Thoracic aorta (tissue), 2 donors: ENCODE measurements at regions not wholly inside any gene's neighbourhood (a gene's known extent, or its start where the extent isn't known, plus 50 kb on each side); places are given as distances from the start of the nearest gene placed in this dataset.

Experiments used
- ATAC-seq: fragments of 150-250 bp; one replicate; pipeline ENCODE4 v1.8.0; 2017; ENCODE audit warnings: low read depth; ENCODE audit not compliant: insufficient number of reproducible peaks, low FRiP score
- DNase-seq: peaks from one replicate; pipeline ENCODE4 v3.0.0-alpha.2; 2020; ENCODE audit warnings: low spot score
- H3K27ac ChIP-seq, 2 donors: fragments of 200-600 bp; sonication (generic); 1 replicate in 1 of 2; 2 replicates in 1 of 2; pipeline ENCODE4 v1.5.1; 2016; ENCODE audit warnings: mild to moderate bottlenecking in 2 of 2, moderate library complexity in 2 of 2
- H3K27me3 ChIP-seq: fragments of 200-600 bp; sonication (generic); replicated peaks from 2 replicates; pipeline ENCODE4 v1.6.0; 2016; ENCODE audit warnings: mild to moderate bottlenecking; ENCODE audit not compliant: insufficient read depth
- H3K36me3 ChIP-seq: fragments of 200-600 bp; sonication (generic); one replicate; pipeline ENCODE4 v1.5.1; 2016
- H3K4me1 ChIP-seq, 2 donors: fragments of 200-600 bp; sonication (generic); 1 replicate in 1 of 2; 2 replicates in 1 of 2; pipeline versions ENCODE4 v1.5.1 to v1.6.0; 2016; ENCODE audit warnings: low read depth in 2 of 2, mild to moderate bottlenecking in 1 of 2; ENCODE audit not compliant: control insufficient read depth in 1 of 2
- H3K4me3 ChIP-seq: fragments of 200-600 bp; sonication (generic); 2 replicates; pipeline ENCODE4 v1.5.1; 2016; ENCODE audit warnings: mild to moderate bottlenecking
- H3K9me3 ChIP-seq: fragments of 200-600 bp; sonication (generic); 2 replicates; pipeline ENCODE4 v1.5.1; 2016
- TF ChIP-seq, protein P1 (sequence below): fragments of 200-600 bp; sonication (generic); IDR thresholded peaks from one replicate; pipeline ENCODE4 v1.5.1; 2019; ENCODE audit warnings: antibody characterized with exemption

- H3K9me3 ChIP-seq, result no peaks in the 10 kb centered on the region
- H3K36me3 ChIP-seq, result no peaks in the 10 kb centered on the region
- no peak overlapping the region for H3K27ac ChIP-seq
- H3K4me3 ChIP-seq, result no peak overlapping the region
- H3K4me1 ChIP-seq, result no peaks in the 10 kb centered on the region
- TF ChIP-seq, protein P1, sequence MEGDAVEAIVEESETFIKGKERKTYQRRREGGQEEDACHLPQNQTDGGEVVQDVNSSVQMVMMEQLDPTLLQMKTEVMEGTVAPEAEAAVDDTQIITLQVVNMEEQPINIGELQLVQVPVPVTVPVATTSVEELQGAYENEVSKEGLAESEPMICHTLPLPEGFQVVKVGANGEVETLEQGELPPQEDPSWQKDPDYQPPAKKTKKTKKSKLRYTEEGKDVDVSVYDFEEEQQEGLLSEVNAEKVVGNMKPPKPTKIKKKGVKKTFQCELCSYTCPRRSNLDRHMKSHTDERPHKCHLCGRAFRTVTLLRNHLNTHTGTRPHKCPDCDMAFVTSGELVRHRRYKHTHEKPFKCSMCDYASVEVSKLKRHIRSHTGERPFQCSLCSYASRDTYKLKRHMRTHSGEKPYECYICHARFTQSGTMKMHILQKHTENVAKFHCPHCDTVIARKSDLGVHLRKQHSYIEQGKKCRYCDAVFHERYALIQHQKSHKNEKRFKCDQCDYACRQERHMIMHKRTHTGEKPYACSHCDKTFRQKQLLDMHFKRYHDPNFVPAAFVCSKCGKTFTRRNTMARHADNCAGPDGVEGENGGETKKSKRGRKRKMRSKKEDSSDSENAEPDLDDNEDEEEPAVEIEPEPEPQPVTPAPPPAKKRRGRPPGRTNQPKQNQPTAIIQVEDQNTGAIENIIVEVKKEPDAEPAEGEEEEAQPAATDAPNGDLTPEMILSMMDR, result no peak
- DNase-seq (no peak), ATAC-seq (no peak)
- no peaks in the 10 kb centered on the region for H3K27me3 ChIP-seq
Measured at GRCh38 chr3:72004749-72005292, 219.9 kb upstream of the PROK2 start.

DNA sequence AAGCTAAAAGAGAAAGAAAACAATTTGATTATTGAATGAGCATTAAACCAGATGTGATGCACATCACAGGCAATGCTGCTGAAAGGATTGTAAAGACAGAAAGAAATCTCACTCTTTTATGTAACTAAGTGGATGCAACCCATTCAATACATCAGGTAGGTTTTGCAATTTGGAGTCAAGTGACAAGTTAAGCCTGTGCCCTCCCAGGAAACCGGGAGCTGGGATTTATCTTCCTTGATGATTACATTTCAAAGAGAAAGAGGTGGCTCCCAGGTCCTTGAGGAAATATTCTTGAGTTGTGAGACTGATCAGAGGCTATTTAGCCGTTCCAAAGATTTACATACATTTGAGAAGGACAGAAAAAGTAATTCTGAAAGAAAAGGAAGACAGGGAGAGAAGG lies 219.0 kb upstream of the PROK2 start:
- H3K4me3 ChIP-seq, result no peak overlapping the region
- no peaks in the 10 kb centered on the region for H3K36me3 ChIP-seq
- TF ChIP-seq, protein P1, result no peak
- no peak for ATAC-seq
- DNase-seq, result no peak
- H3K27ac ChIP-seq, result no peak overlapping the region
- no peaks in the 10 kb centered on the region for H3K9me3 ChIP-seq
- H3K4me1 ChIP-seq, result no peaks in the 10 kb centered on the region
- no peaks in the 10 kb centered on the region for H3K27me3 ChIP-seq

DNA sequence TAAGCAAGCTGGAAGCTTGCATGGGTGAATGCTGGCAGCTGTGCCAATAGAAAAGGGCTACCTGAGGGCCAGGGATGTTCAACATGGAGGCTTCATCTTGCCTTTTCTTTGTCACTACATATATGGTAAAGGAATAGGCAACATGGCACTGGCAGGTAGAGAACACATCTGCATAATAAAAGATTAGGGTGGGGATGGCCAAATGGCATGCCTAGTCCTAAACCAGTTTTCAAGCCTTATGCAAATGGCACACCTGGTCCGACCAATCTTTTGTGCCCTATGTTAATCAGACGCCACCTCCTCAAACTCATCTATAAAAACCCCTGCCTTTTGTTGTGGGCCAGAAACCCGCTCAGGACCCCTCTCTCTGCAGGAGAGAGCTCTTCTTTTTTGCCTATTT lies 216.8 kb upstream of the PROK2 start:
- no peaks in the 10 kb centered on the region for H3K27me3 ChIP-seq
- ATAC-seq, result no peak
- no peaks in the 10 kb centered on the region for H3K9me3 ChIP-seq
- H3K36me3 ChIP-seq, result no peaks in the 10 kb centered on the region
- H3K4me3 ChIP-seq, result no peak overlapping the region
- H3K27ac ChIP-seq, result no peak overlapping the region
- no peaks in the 10 kb centered on the region for H3K4me1 ChIP-seq
- TF ChIP-seq, protein P1, result no peak
- DNase-seq, result no peak

DNA sequence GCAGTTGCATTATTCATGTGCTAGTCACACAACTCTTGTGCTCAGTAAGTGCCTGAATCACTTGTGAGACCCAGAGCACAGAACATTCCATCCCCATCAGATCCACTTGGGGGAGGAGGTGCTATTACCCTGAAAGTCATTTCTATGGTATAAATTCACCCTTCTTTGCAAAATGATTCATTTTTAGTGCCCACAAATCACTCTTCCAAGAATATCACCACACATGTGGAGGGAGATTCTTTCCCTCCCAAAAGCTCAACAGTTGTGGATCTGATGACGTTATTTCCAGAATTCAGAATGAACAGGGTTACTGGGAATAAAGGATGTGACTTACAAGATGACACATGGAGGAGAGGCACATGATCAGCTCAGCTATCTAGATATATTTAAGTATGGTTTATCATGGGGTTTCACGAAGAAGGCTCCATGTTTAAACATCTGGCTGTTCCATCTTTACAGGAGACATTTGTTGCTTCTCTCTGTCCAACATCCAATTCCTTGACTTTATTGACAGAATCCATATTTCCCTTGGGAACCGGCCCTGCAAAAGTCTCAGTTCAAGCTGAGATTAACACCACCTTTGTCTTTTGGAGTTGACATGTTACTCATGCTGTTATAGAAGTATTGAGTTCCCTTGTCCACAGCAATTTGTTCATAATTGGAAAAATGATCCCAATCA lies 214.2 kb upstream of the PROK2 start:
- Histone ChIP-seq H3K4me1 (no peaks in the 10 kb centered on the region), H3K4me3 (no peak overlapping the region)
- no peak for ATAC-seq

GRCh38 chr3:71997066-71997653 lies 212.2 kb upstream of the PROK2 start:
- no peaks in the 10 kb centered on the region for H3K36me3 ChIP-seq
- DNase-seq, result no peak
- TF ChIP-seq, protein P1, result no peak
- H3K27ac ChIP-seq, result no peak overlapping the region
- H3K9me3 ChIP-seq, result no peaks in the 10 kb centered on the region
- no peak for ATAC-seq
- H3K4me3 ChIP-seq, result no peak overlapping the region
- no peaks in the 10 kb centered on the region for H3K4me1 ChIP-seq
- H3K27me3 ChIP-seq, result no peaks in the 10 kb centered on the region

More for the DNA sequence above, 214.2 kb upstream of the PROK2 start:
- H3K27me3 ChIP-seq, result no peaks in the 10 kb centered on the region
- no peak overlapping the region for H3K27ac ChIP-seq
- TF ChIP-seq, protein P1, result no peak
- DNase-seq, result no peak
- no peaks in the 10 kb centered on the region for H3K36me3 ChIP-seq
- no peaks in the 10 kb centered on the region for H3K9me3 ChIP-seq
